Breast epithelium (tissue), 4 donors: ENCODE measurements at regions not wholly inside any gene's neighbourhood (a gene's known extent, or its start where the extent isn't known, plus 50 kb on each side); places are given as distances from the start of the nearest gene placed in this dataset.

Experiments
- DNase-seq, 2 donors: peaks; one replicate each; pipeline ENCODE4 v3.0.0-alpha.2; 2019; ENCODE audit warnings: low spot score in 2 of 2
- H3K27ac ChIP-seq, 2 donors: fragments of 200-600 bp; sonication (generic) in 1 of 2; one replicate each; pipeline ENCODE4 v1.5.1; 2016 to 2019; ENCODE audit warnings: mild to moderate bottlenecking in 1 of 2
- H3K27me3 ChIP-seq, 2 donors: fragments of 200-600 bp; sonication (generic) in 1 of 2; one replicate each; pipeline versions ENCODE4 v1.5.1 to v1.6.0; 2017 to 2019; ENCODE audit warnings: control low read depth in 1 of 2, mild to moderate bottlenecking in 1 of 2
- H3K36me3 ChIP-seq: fragments of 200-600 bp; one replicate; pipeline ENCODE4 v1.5.1; 2019
- H3K4me1 ChIP-seq, 2 donors: fragments of 200-600 bp; sonication (generic); one replicate each; pipeline ENCODE4 v1.5.1; 2016 to 2019; ENCODE audit warnings: control low read depth in 1 of 2
- H3K4me3 ChIP-seq, 3 donors: fragments of 200-600 bp; sonication (generic); 1 replicate in 2 of 3; 2 replicates in 1 of 3; pipeline ENCODE4 v1.5.1; 2016 to 2019; ENCODE audit warnings: mild to moderate bottlenecking in 3 of 3, moderate library complexity in 2 of 3
- H3K9me3 ChIP-seq, 2 donors: fragments of 200-600 bp; sonication (generic) in 1 of 2; one replicate each; pipeline ENCODE4 v1.5.1; 2016 to 2019; ENCODE audit warnings: control low read depth in 1 of 2
- POLR2A ChIP-seq: fragments of 450-650 bp; IDR thresholded peaks from one replicate; pipeline ENCODE4 v1.6.1; 2016; ENCODE audit warnings: antibody characterized with exemption, mild to moderate bottlenecking, moderate library complexity
- POLR2AphosphoS5 ChIP-seq, 3 donors: sonication (generic); formaldehyde crosslinking; IDR thresholded peaks; one replicate each; pipeline ENCODE4 v1.6.1; 2017; ENCODE audit warnings: antibody characterized with exemption in 3 of 3
- intact Hi-C: fragments of 100-400 bp; cut with DNase I; formaldehyde crosslinking; loops from one replicate; pipeline ENCODE4 v1.15.1; 2023; ENCODE audit warnings: low total_unique reads
- TF ChIP-seq, protein P1 (sequence below), 3 donors: fragments of 450-650 bp; IDR thresholded peaks; one replicate each; pipeline ENCODE4 v1.5.1; 2016 to 2017; ENCODE audit warnings: antibody characterized with exemption in 3 of 3, mild to moderate bottlenecking in 3 of 3, moderate library complexity in 3 of 3

DNA sequence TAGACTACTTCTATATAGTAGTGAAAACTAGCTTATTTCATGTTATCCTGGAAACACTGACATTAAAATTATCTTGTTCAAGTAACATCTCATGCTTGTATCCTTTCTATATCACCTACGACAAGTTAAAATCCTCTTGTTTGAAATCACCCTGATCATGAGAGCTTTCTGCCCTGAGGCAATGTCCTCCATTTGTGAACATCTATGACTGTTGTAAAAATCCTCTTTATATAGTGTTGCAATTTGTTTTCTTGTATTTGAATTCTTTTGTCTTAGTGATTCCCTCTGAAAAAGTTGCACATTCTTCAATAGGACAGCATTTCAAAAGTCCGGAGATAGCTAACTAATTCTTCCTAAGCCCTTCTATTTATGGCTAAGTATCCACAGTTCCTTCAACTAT lies 480.3 kb downstream of the NSUN3 start:
- DNase-seq = no peak

DNA sequence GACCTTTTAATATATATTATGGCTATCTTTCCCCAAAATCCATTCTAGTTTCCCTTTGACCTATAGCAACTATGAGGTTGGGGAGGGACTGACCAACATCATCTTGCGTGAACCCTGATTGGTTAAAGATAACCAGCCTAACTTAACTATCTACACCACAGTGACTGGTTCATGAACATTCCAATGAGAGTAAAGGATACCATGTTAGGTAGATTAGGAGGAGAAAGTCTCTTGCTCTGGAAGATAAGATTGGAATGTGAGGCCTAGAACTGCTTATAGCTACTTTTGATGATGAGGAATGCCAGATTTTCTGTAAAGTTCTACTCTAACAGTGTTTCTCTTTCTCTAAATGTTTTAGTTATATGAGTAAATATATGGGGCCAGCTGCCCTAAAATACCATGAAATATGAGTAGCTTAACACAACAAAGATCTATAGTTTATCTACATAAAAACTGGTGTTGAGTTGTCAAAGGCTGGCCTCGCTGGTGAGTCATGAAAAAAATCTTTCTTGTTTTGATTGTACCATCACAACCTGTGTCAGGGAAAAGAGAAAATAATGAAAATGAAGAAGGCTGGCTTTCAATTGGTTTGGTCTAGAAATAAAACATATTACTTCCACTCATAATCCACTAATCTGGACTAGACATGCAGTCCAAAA lies 481.4 kb downstream of the NSUN3 start:
- no peak for DNase-seq
- no peak for TF ChIP-seq POLR2A
- TF ChIP-seq, protein P1, sequence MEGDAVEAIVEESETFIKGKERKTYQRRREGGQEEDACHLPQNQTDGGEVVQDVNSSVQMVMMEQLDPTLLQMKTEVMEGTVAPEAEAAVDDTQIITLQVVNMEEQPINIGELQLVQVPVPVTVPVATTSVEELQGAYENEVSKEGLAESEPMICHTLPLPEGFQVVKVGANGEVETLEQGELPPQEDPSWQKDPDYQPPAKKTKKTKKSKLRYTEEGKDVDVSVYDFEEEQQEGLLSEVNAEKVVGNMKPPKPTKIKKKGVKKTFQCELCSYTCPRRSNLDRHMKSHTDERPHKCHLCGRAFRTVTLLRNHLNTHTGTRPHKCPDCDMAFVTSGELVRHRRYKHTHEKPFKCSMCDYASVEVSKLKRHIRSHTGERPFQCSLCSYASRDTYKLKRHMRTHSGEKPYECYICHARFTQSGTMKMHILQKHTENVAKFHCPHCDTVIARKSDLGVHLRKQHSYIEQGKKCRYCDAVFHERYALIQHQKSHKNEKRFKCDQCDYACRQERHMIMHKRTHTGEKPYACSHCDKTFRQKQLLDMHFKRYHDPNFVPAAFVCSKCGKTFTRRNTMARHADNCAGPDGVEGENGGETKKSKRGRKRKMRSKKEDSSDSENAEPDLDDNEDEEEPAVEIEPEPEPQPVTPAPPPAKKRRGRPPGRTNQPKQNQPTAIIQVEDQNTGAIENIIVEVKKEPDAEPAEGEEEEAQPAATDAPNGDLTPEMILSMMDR (IDR thresholded peaks at IDR 0.05) = no peak
- peaks cover 0 to 4% of the 10 kb centered on the region in 2 donors for H3K9me3 ChIP-seq
- H3K4me3 ChIP-seq = no peak overlapping the region
- H3K36me3 ChIP-seq = no peaks in the 10 kb centered on the region
- H3K4me1 ChIP-seq = no peaks in the 10 kb centered on the region
- intact Hi-C loops = no loop called here
- H3K27me3 ChIP-seq = no peaks in the 10 kb centered on the region
- H3K27ac ChIP-seq = no peak overlapping the region

More for the DNA sequence above, 480.3 kb downstream of the NSUN3 start:
- no peaks in the 10 kb centered on the region for H3K9me3 ChIP-seq
- no peaks in the 10 kb centered on the region for H3K36me3 ChIP-seq
- H3K4me3 ChIP-seq = no peak overlapping the region
- intact Hi-C loops = no loop called here
- no peaks in the 10 kb centered on the region for H3K27me3 ChIP-seq
- no peaks in the 10 kb centered on the region for H3K4me1 ChIP-seq
- H3K27ac ChIP-seq = no peak overlapping the region
- TF ChIP-seq, protein P1 (IDR thresholded peaks at IDR 0.05) = no peak
- TF ChIP-seq POLR2AphosphoS5 (IDR thresholded peaks at IDR 0.05) (no peak), POLR2A (no peak)

DNA sequence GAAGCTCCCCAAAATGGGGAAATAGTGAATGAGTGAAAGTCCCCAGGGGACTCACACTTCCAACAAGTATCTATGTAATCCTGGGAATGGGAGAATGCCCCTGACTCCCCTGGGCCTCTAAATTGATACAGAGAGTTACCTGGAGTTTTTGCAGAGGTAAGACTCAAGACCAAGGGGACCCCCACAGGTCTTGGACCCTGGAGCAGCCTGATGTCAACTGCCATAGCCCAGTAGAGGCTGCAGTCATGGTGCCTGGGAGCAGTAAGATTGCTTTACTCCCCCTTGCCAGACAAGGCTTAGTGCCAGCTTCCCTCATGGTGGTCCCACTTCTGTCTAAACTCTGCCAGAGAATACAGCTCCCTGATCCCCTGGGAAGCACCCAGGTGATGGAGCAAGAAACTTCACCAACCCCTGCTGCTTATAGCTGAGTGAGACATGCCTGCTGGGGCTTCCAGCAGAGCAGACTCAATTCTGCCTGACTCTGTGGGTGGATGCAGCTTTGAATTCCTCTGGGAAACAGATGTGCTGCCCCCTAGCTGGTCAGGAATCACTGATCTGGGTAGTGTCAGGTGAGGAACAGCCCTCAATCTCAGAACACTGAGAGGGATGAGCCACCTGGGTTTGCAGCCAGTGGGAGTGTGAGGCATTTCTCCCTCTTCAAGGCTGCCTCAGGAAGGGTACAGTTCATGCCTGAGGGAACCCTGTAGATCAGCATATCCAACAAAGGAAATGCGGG lies 485.9 kb downstream of the NSUN3 start:
- no peak for DNase-seq
- no peaks in the 10 kb centered on the region for H3K36me3 ChIP-seq
- intact Hi-C loops = no loop called here
- H3K9me3 ChIP-seq = peaks cover 8% of the 10 kb centered on the region in 2 donors
- TF ChIP-seq POLR2AphosphoS5 (IDR thresholded peaks at IDR 0.05) (no peak), POLR2A (no peak)
- TF ChIP-seq, protein P1 (IDR thresholded peaks at IDR 0.05) = no peak
- no peak overlapping the region for H3K4me3 ChIP-seq
- H3K27me3 ChIP-seq = no peaks in the 10 kb centered on the region
- no peaks in the 10 kb centered on the region for H3K4me1 ChIP-seq
- no peak overlapping the region for H3K27ac ChIP-seq

DNA sequence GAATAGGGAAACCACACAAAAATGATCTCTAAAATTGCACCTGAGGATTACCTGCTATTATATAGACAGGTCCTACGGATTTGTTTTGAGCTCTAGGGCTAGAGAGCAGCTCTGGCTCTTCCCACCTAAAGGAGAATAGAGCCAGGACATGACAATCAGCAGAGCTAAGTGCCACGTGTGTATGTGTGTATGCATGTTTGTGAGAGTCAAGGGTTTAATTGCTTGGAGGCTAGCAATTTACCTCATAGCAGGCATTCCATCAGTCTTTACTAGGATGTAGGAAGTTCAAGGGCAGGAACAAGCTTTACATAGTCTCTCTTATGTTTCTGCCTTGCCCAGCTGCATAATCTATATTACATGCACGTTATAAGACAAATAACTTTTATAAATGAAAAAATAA lies 498.2 kb downstream of the NSUN3 start:
- no peaks in the 10 kb centered on the region for H3K27me3 ChIP-seq
- no peak overlapping the region for H3K4me3 ChIP-seq
- H3K9me3 ChIP-seq = no peaks in the 10 kb centered on the region
- TF ChIP-seq POLR2A (no peak), POLR2AphosphoS5 (IDR thresholded peaks at IDR 0.05) (no peak)
- TF ChIP-seq, protein P1 (IDR thresholded peaks at IDR 0.05) = no peak
- no peaks in the 10 kb centered on the region for H3K36me3 ChIP-seq
- no peaks in the 10 kb centered on the region for H3K4me1 ChIP-seq
- intact Hi-C loops = no loop called here
- no peak for DNase-seq
- H3K27ac ChIP-seq = no peak overlapping the region

DNA sequence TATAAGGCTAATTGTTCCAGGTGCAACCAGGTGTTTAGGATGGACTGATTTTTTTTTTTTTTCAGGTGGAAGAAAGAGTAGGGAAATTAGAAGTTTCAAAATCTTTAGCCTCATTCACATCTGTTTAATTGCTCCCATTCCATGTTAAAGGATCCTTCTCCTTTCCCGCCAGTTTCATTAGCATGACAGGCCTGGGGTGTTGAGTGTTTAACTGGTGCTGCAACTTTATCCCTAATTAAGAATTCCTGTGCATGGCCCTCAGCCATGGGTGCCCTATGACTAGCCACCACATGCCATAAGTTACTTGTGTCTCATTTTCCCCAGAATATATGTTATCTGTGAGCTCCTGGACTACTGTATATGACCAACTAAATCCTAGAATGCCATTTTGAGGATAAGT lies 501.4 kb downstream of the NSUN3 start:
- TF ChIP-seq POLR2A (no peak), POLR2AphosphoS5 (IDR thresholded peaks at IDR 0.05) (no peak)
- TF ChIP-seq, protein P1 (IDR thresholded peaks at IDR 0.05) = no peak
- intact Hi-C loops = no loop called here
- no peak overlapping the region for H3K27ac ChIP-seq
- no peaks in the 10 kb centered on the region for H3K27me3 ChIP-seq
- H3K4me1 ChIP-seq = no peaks in the 10 kb centered on the region
- no peaks in the 10 kb centered on the region for H3K9me3 ChIP-seq
- no peak for DNase-seq
- H3K4me3 ChIP-seq = no peak overlapping the region
- H3K36me3 ChIP-seq = no peaks in the 10 kb centered on the region
